Uterus (tissue), 3 donors: ENCODE measurements at regions not wholly inside any gene's neighbourhood (a gene's known extent, or its start where the extent isn't known, plus 50 kb on each side); places are given as distances from the start of the nearest gene placed in this dataset.

Experiments
- DNase-seq, 2 donors: peaks; one replicate each; pipeline ENCODE4 v3.0.0-alpha.2; 2019 to 2020
- H3K27ac ChIP-seq, 2 donors: fragments of 200-600 bp; sonication (generic); 1 replicate in 1 of 2; 2 replicates in 1 of 2; pipeline ENCODE4 v1.5.1; 2016 to 2018
- H3K27me3 ChIP-seq, 2 donors: fragments of 200-600 bp; sonication (generic); one replicate each; pipeline ENCODE4 v1.5.1; 2018 to 2019; ENCODE audit warnings: control low read depth in 1 of 2
- H3K36me3 ChIP-seq, 2 donors: fragments of 200-600 bp; sonication (generic); one replicate each; pipeline ENCODE4 v1.5.1; 2019; ENCODE audit warnings: control low read depth in 1 of 2
- H3K4me1 ChIP-seq, 2 donors: fragments of 200-600 bp; sonication (generic); one replicate each; pipeline ENCODE4 v1.5.1; 2018 to 2019; ENCODE audit warnings: control low read depth in 1 of 2
- H3K4me3 ChIP-seq, 2 donors: fragments of 200-600 bp; sonication (generic); 1 replicate in 1 of 2; 2 replicates in 1 of 2; pipeline ENCODE4 v1.5.1; 2018 to 2019; ENCODE audit warnings: mild to moderate bottlenecking in 1 of 2
- H3K9me3 ChIP-seq, 2 donors: fragments of 200-600 bp; sonication (generic); one replicate each; pipeline ENCODE4 v1.5.1; 2019; ENCODE audit warnings: control low read depth in 1 of 2
- CTCF ChIP-seq, 4 experiments: fragments of 200-600 bp in 2 of 4; fragments of 450-650 bp in 2 of 4; sonication (generic) in 2 of 4; IDR thresholded peaks; one replicate each; pipeline ENCODE4 v1.5.1; 2016 to 2019; ENCODE audit warnings: antibody characterized with exemption in 4 of 4, mild to moderate bottlenecking in 2 of 4, moderate library complexity in 1 of 4
- POLR2A ChIP-seq, 2 donors: fragments of 450-650 bp; IDR thresholded peaks; one replicate each; pipeline ENCODE4 v1.6.1; 2016; ENCODE audit warnings: antibody characterized with exemption in 2 of 2, mild to moderate bottlenecking in 1 of 2, moderate library complexity in 1 of 2
- intact Hi-C: fragments of 100-400 bp; cut with DNase I; formaldehyde crosslinking; loops from one replicate; pipeline ENCODE4 v1.15.1; 2023; ENCODE audit warnings: low total_unique reads
- donor health status: DM: yes; HTN: yes; CAD: no.

DNA sequence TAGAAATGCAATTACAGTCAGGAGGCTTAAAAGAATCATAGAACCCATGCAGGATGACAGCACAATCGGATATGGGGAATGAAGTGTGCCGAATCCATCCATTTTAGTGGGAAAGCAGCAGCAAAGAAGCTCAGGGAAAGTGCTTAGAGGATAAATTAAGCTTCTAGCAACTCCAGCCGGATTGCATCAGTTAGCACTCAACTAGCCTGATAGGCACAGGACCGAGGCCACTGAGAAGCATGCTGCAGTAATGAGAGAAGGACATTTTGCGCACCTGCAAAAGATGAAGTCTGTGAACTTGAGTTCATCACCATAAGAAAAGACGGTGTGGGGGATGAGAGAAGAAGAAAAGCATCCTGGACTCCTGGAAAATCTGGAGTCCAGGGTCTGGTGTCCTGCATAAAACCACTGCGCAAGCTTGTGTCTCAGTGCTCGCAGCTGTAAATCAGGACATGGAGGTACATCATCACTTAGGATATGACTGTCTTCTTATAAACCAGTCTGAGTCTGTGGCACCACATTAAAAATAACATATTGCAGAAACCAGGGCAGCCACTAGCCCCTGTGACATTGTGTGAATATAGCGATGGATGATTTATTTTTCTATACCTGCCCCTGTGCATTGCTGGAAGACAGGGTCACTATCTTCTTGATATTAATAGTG lies 665.5 kb upstream of the SOX11 start:
- Histone ChIP-seq H3K9me3 (no peaks in the 10 kb centered on the region), H3K27ac (no peak overlapping the region), H3K36me3 (no peaks in the 10 kb centered on the region), H3K4me1 (no peaks in the 10 kb centered on the region), H3K27me3 (no peaks in the 10 kb centered on the region), H3K4me3 (no peak overlapping the region)
- intact Hi-C loops = no loop called here
- no peak for DNase-seq
- no peak for TF ChIP-seq CTCF (IDR thresholded peaks at IDR 0.05)
- no peak for TF ChIP-seq POLR2A (IDR thresholded peaks at IDR 0.05)

DNA sequence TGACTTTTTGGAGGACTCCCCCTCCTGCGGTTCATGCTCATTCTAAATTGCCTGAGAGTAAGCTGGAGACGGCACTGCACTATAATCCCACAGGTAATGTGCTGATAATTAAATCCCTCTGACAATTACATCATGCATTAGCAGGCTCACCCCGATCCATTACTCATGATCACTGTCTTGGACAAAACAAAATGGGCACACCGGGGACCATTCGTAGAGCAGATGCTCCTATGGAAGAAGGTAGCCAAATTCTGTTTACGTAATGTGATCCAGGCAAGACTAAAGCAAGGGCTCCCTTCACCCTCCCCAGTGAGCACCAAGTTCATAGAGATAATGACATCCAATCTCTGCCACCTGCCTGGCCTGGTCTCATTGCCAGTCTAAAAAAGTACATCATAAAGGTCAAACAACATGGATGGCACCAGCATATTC lies 657.1 kb upstream of the SOX11 start:
- no peak for DNase-seq
- Histone ChIP-seq H3K4me1 (no peaks in the 10 kb centered on the region), H3K36me3 (no peaks in the 10 kb centered on the region), H3K4me3 (no peak overlapping the region), H3K9me3 (no peaks in the 10 kb centered on the region), H3K27ac (no peak overlapping the region), H3K27me3 (no peaks in the 10 kb centered on the region)
- TF ChIP-seq CTCF (IDR thresholded peaks at IDR 0.05) = no peak
- TF ChIP-seq POLR2A (IDR thresholded peaks at IDR 0.05) = no peak
- intact Hi-C loops = no loop called here

GRCh38 chr2:5036256-5036655 lies 655.9 kb upstream of the SOX11 start:
- H3K36me3 ChIP-seq = no peaks in the 10 kb centered on the region
- TF ChIP-seq CTCF (IDR thresholded peaks at IDR 0.05) = no peak
- TF ChIP-seq POLR2A (IDR thresholded peaks at IDR 0.05) = no peak
- no peaks in the 10 kb centered on the region for H3K4me1 ChIP-seq
- no peaks in the 10 kb centered on the region for H3K27me3 ChIP-seq
- H3K9me3 ChIP-seq = no peaks in the 10 kb centered on the region
- H3K4me3 ChIP-seq = no peak overlapping the region
- H3K27ac ChIP-seq = no peak overlapping the region
- no peak for DNase-seq
- intact Hi-C loops = no loop called here

DNA sequence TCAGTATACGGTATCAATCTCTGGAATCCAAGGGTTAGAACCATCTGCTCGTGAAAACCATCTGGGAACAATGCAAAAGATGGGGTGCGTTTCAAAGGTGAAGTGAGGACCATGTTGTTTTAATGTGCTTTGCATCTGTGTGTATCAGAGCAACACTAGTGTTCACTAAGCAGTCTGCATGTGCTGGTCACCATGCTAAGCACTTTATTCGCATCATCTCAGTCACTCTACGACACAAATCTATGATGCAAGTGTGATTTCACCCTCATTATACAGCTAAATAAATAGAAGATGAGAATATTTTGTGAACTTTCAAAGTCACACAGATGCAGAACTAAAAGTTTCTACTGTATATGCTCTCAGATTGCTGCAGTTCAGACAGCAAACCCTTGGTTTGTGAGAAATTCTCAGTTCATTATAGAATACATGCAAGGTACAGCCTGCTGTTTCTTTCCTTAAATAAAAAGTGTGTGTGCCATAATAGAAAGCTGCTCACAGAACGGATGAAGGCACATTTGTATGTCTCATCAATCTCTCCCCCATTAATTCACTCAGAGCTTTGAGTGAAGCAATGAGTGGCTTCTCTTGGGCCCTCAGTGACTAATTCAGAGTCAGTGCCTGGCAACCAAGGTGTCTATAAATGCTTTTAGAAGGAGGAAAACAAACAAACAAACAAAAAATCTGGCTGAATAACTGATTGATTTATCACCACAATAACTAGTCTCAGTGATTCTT lies 652.8 kb upstream of the SOX11 start:
- Histone ChIP-seq H3K4me1 (no peaks in the 10 kb centered on the region), H3K9me3 (no peaks in the 10 kb centered on the region), H3K36me3 (no peaks in the 10 kb centered on the region), H3K4me3 (no peak overlapping the region), H3K27me3 (no peaks in the 10 kb centered on the region), H3K27ac (no peak overlapping the region)
- TF ChIP-seq POLR2A (IDR thresholded peaks at IDR 0.05) (no peak), CTCF (IDR thresholded peaks at IDR 0.05) (no peak)
- intact Hi-C loops = no loop called here
- DNase-seq = no peak

GRCh38 chr2:5040571-5040970 lies 651.6 kb upstream of the SOX11 start:
- H3K27ac ChIP-seq = no peak overlapping the region
- H3K27me3 ChIP-seq = no peaks in the 10 kb centered on the region
- TF ChIP-seq CTCF (IDR thresholded peaks at IDR 0.05) (no peak), POLR2A (IDR thresholded peaks at IDR 0.05) (no peak)
- H3K9me3 ChIP-seq = no peaks in the 10 kb centered on the region
- intact Hi-C loops = no loop called here
- no peak for DNase-seq
- no peaks in the 10 kb centered on the region for H3K36me3 ChIP-seq
- H3K4me1 ChIP-seq = no peaks in the 10 kb centered on the region
- H3K4me3 ChIP-seq = no peak overlapping the region
